Transverse colon (tissue), 3 donors: ENCODE measurements at regions not wholly inside any gene's neighbourhood (a gene's known extent, or its start where the extent isn't known, plus 50 kb on each side); places are given as distances from the start of the nearest gene placed in this dataset.

Source experiments
- EP300 ChIP-seq: sonication (generic); formaldehyde crosslinking; IDR thresholded peaks from one replicate; pipeline ENCODE4 v1.6.1; 2017; ENCODE audit warnings: antibody characterized with exemption, low read depth
- POLR2A ChIP-seq: fragments of 450-650 bp; IDR thresholded peaks from one replicate; pipeline ENCODE4 v1.6.1; 2016; ENCODE audit warnings: antibody characterized with exemption, mild to moderate bottlenecking, moderate library complexity
- TF ChIP-seq, protein P1 (sequence below), 5 experiments: fragments of 200-600 bp in 3 of 5; fragments of 450-650 bp in 2 of 5; sonication (generic) in 3 of 5; IDR thresholded peaks; 1 replicate in 2 of 5; 2 replicates in 3 of 5; pipeline ENCODE4 v1.5.1; 2016 to 2017; ENCODE audit warnings: antibody characterized with exemption in 5 of 5, inconsistent platforms in 3 of 5, mild to moderate bottlenecking in 2 of 5, moderate library complexity in 1 of 5

DNA sequence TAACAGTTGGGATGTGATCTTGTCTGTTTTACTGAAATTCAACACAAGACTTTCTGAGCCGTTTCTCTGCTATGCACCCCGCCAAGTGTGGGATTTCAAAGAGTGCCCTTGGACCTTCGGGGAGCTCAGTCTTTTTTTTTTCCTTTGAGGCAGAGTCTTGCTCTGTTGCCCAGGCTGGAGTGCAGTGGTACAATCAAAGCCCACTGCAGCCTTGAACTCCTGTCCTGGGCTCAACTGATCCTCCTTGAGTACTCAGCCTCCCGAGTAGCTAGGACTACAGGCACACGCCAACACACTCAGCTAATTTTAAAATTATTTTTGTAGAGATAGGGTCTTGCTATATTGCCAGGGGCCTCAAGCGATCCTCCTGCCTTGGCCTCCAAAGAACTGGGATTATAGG, 162.9 kb downstream of the BAMBI start:
- TF ChIP-seq, protein P1, sequence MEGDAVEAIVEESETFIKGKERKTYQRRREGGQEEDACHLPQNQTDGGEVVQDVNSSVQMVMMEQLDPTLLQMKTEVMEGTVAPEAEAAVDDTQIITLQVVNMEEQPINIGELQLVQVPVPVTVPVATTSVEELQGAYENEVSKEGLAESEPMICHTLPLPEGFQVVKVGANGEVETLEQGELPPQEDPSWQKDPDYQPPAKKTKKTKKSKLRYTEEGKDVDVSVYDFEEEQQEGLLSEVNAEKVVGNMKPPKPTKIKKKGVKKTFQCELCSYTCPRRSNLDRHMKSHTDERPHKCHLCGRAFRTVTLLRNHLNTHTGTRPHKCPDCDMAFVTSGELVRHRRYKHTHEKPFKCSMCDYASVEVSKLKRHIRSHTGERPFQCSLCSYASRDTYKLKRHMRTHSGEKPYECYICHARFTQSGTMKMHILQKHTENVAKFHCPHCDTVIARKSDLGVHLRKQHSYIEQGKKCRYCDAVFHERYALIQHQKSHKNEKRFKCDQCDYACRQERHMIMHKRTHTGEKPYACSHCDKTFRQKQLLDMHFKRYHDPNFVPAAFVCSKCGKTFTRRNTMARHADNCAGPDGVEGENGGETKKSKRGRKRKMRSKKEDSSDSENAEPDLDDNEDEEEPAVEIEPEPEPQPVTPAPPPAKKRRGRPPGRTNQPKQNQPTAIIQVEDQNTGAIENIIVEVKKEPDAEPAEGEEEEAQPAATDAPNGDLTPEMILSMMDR (IDR thresholded peaks at IDR 0.05): no peak
- TF ChIP-seq EP300 (no peak), POLR2A (no peak)
